Activated CD8-positive, alpha-beta memory T cell treated with anti-CD3 and anti-CD28 coated beads, Interleukin-2, amount 50 U/mL, for 24 hours (primary cell): ENCODE measurements at regions not wholly inside any gene's neighbourhood (a gene's known extent, or its start where the extent isn't known, plus 50 kb on each side); places are given as distances from the start of the nearest gene placed in this dataset.

Source experiments
- DNase-seq: peaks from one replicate; pipeline ENCODE4 v3.0.0-alpha.2; 2020; ENCODE audit errors: extremely low read depth

GRCh38 chr9:2448193-2448738, 173.3 kb upstream of the VLDLR start:
- DNase-seq = no peak

- DNase-seq = no peak
Measured at GRCh38 chr9:2453106-2453505, 168.5 kb upstream of the VLDLR start.

- no peak for DNase-seq
Measured at GRCh38 chr9:2453701-2454100, 167.9 kb upstream of the VLDLR start.

DNA sequence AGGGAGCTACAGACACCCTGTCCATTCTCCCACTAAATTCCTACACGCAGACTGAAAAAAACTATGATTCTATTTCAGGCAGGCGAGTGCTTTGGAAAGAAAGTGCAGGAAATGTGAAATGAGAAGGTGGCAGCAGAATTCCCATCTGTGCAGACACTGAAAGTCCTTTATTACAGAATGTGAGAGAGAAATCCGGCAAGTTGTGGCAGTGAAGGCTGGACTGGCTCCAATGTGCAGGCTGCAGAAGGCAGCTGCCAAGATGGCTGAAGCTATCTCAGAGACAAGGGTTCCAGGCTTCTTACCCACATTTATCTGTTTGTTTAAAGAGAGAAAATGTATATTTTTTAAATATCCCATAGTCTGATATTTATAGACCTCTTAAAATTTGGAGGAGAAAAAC, 161.8 kb upstream of the VLDLR start:
- DNase-seq = no peak

DNA sequence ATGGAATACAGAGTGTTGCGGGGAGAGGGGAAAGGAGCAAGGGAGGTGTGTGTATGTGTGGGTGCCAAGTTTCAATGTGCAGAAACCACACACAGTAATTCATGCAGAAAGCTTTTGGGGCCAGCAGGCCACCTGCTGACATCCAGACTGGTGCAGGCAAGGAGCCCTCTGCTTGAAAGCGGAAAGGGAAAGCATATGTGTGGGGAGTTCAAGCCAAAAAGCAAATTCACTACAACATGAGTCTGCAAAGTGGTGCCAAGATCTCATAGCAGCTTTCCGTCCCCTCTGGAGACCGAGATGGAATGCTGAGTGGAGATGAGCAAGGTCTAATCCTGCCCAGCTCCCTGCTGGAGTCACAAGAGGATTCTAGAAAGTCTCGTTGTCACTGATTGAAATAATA, 159.7 kb upstream of the VLDLR start:
- no peak for DNase-seq

DNA sequence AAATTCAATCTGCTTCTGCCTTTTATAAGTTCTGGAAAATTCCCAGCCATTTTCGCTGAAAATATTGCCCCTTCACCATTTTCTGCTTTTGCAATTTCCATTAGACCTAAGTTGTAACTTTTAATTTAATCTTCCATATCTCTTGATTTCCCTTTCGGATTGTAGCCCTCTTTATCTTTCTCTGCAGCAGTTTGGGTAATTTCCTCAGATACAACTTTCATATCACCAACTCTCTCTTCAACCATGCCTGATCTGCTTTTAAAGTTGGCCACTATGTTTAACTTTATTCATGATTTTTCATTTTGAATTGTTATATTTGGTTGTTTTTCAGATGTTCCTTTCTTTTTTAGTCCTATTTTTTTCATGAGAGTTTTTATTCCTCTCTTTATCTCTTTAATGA, 157.0 kb upstream of the VLDLR start:
- no peak for DNase-seq

- no peak for DNase-seq
Measured at GRCh38 chr9:2465516-2465915, 156.1 kb upstream of the VLDLR start.

DNA sequence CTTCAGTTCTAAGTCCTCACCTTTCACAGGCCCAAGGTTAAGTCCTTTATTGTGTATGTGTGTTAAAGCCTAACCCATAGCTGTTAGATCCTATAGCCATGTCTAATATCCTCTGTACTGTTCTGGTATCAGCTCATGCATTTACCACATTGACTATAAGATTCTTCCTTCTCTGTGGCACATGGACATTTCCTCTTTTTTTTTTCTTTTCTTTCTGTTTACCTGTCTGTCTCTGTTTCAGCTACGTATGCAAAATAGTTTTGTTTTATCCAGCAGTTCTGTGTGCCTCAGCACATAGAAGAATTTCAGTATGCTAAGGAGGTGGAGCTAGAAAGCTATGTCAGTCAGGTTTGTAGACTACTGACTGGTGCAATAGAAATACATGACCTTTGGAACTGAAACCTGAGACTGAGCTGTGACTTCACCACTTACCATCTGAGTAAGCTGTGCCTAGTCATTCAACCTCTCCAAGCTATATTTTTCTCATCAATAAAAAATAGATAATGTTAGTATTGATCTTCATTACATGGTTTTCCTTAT, 155.6 kb upstream of the VLDLR start:
- no peak for DNase-seq

- no peak for DNase-seq
Measured at GRCh38 chr9:2466703-2467102, 154.9 kb upstream of the VLDLR start.

DNA sequence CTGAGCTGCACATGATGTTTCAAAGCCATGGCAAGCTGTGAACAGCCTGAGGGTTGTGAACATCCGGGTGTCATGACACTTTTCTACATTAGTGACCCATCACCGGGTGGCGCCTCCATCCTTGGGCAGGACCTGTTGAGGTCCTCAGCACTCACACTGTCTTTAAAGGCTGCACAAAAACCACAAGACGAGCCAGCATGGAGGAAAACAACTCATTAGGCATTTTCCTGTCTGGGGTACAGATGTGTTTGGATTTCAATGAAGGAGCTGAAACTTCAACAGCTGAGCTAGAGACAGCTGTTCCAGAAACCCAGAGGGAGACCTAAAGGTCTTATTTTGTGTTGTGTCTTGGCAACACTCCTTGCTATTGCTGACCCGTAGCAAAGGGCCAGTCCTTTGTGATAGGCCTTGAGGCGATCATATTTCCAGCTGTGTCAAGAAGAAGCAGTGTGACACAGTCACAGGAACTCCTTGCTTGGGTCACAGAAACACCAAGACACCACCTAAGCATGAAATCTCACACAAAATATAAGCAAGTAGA, 151.8 kb upstream of the VLDLR start:
- no peak for DNase-seq

- no peak for DNase-seq
Measured at GRCh38 chr9:2473681-2474080, 147.9 kb upstream of the VLDLR start.

GRCh38 chr9:2477755-2478154, 143.8 kb upstream of the VLDLR start:
- no peak for DNase-seq

- DNase-seq = no peak
Measured at GRCh38 chr9:2478421-2478820, 143.2 kb upstream of the VLDLR start.

GRCh38 chr9:2479056-2479565, 142.5 kb upstream of the VLDLR start:
- DNase-seq = no peak

GRCh38 chr9:2480255-2480837, 141.2 kb upstream of the VLDLR start:
- DNase-seq = no peak

DNA sequence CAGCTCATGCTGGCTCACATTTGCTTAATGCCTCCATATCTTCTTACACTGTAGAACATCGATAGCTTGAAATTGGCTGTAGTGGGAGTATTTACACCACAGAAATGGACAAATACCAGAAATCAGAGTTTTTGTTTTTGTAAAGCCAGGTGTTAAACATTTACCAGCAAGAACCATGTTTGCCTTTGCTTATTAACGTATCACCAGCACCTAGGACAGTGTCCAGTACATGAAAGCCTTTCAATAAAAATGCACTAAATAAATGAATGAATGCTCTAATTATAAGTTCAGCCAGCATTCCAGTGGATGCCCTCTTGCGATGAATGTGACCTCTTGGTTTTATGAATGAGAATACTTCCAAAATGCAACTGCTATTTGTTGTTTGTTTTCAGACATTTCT, 140.4 kb upstream of the VLDLR start:
- no peak for DNase-seq

GRCh38 chr9:2486988-2487387, 134.6 kb upstream of the VLDLR start:
- no peak for DNase-seq

DNA sequence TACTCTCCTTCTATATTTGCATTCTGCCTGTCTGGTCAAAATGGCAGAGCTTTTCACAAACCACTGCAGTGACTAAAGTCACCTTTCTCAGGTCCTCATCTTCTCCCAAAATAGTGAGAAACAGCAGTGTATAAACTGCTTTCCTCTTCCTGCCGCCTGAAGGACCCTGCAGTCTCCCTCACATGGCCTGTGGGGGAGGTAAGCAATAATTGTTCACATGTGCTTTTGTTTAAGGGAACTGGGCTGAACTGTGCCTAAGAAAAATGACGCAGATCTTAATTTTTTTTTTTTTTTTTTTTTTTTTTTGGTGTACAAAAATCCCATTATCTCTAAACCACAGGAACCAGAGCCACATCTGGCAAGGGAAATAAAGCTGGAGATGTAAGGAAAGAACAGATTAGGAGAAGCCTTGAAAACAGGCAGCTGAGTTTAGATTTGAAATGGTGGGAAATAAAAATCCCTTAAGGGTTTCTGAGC, 131.7 kb upstream of the VLDLR start:
- no peak for DNase-seq

GRCh38 chr9:2492161-2492560, 129.4 kb upstream of the VLDLR start:
- DNase-seq = no peak

- no peak for DNase-seq
Measured at GRCh38 chr9:2493109-2493508, 128.5 kb upstream of the VLDLR start.

DNA sequence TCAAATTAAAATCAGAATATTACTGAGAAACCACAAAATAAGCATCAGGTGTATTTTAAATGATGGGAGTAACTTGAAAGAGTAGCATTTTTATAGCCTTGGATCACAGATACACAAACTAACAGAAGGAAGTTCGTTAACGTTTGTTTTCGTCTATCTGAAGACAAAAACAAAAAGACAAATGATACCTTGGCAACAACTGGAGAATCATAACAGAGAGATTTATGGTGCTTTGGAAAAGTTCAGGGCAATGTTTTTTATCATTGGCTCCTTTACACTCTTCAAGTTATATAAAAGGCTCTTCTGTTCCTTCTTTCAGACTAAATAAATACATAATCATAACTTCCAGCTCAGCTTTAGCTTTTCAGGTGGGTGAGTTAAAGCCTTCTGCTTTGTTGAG, 128.1 kb upstream of the VLDLR start:
- no peak for DNase-seq

- no peak for DNase-seq
Measured at GRCh38 chr9:2494562-2494961, 127.0 kb upstream of the VLDLR start.

GRCh38 chr9:2495221-2496005, 126.2 kb upstream of the VLDLR start:
- DNase-seq = no peak
